Stimulated activated naive CD4-positive, alpha-beta T cell treated with Interleukin-2 at 50 U/mL for 16 hours (primary cell): ENCODE measurements at regions not wholly inside any gene's neighbourhood (a gene's known extent, or its start where the extent isn't known, plus 50 kb on each side); places are given as distances from the start of the nearest gene placed in this dataset.
A peak's percentile ranks its signal among the peaks of the same experiment; 100 is the strongest.

Source experiments
- DNase-seq: peaks from one replicate; lab custom pipeline; 2025; lab: John Stamatoyannopoulos, UW

- no peak for DNase-seq
Observed at GRCh38 chr20:4600308-4601014, 85.8 kb upstream of the PRNP start.

- DNase-seq, result no peak
Observed at GRCh38 chr20:4597215-4597614, 89.0 kb upstream of the PRNP start.

GRCh38 chr20:4593149-4593525, 93.1 kb upstream of the PRNP start:
- DNase-seq, result no peak

- DNase-seq, result peak; percentile 26
Observed at GRCh38 chr20:4592316-4593148, 93.7 kb upstream of the PRNP start.

GRCh38 chr20:4591975-4592315, 94.3 kb upstream of the PRNP start:
- DNase-seq, result no peak

GRCh38 chr20:4585758-4586157, 100.5 kb upstream of the PRNP start:
- no peak for DNase-seq

- DNase-seq, result no peak
Observed at GRCh38 chr20:4585104-4585753, 101.0 kb upstream of the PRNP start.

GRCh38 chr20:4584510-4584909, 101.7 kb upstream of the PRNP start:
- no peak for DNase-seq

GRCh38 chr20:4581838-4582237, 104.4 kb upstream of the PRNP start:
- DNase-seq, result no peak

GRCh38 chr20:4578375-4578774, 107.9 kb upstream of the PRNP start:
- no peak for DNase-seq

- DNase-seq, result no peak
Observed at GRCh38 chr20:4574356-4574690, 111.9 kb upstream of the PRNP start.

GRCh38 chr20:4573564-4574355, 112.5 kb upstream of the PRNP start:
- no peak for DNase-seq

- DNase-seq, result no peak
Observed at GRCh38 chr20:4571759-4572531, 114.3 kb upstream of the PRNP start.

- no peak for DNase-seq
Observed at GRCh38 chr20:4569865-4570264, 116.4 kb upstream of the PRNP start.

GRCh38 chr20:4569092-4569491, 117.2 kb upstream of the PRNP start:
- DNase-seq, result no peak

GRCh38 chr20:4568361-4568959, 117.8 kb upstream of the PRNP start:
- no peak for DNase-seq

- DNase-seq, result no peak
Observed at GRCh38 chr20:4567170-4567569, 119.1 kb upstream of the PRNP start.

- DNase-seq, result no peak
Observed at GRCh38 chr20:4563534-4563933, 122.7 kb upstream of the PRNP start.

- DNase-seq, result no peak
Observed at GRCh38 chr20:4563031-4563430, 123.2 kb upstream of the PRNP start.

GRCh38 chr20:4560667-4561066, 125.6 kb upstream of the PRNP start:
- no peak for DNase-seq

GRCh38 chr20:4559906-4560305, 126.3 kb upstream of the PRNP start:
- no peak for DNase-seq
